Transverse colon (tissue), 4 donors: ENCODE measurements at regions not wholly inside any gene's neighbourhood (a gene's known extent, or its start where the extent isn't known, plus 50 kb on each side); places are given as distances from the start of the nearest gene placed in this dataset.

ENCODE experiments used
- CTCF ChIP-seq, 5 experiments: fragments of 200-600 bp in 3 of 5; fragments of 450-650 bp in 2 of 5; sonication (generic) in 3 of 5; IDR thresholded peaks; 1 replicate in 2 of 5; 2 replicates in 3 of 5; pipeline ENCODE4 v1.5.1; 2016 to 2017; ENCODE audit warnings: antibody characterized with exemption in 5 of 5, inconsistent platforms in 3 of 5, mild to moderate bottlenecking in 2 of 5, moderate library complexity in 1 of 5
- POLR2A ChIP-seq: fragments of 450-650 bp; IDR thresholded peaks from one replicate; pipeline ENCODE4 v1.6.1; 2016; ENCODE audit warnings: antibody characterized with exemption, mild to moderate bottlenecking, moderate library complexity
- POLR2AphosphoS5 ChIP-seq, 3 donors: sonication (generic); formaldehyde crosslinking; IDR thresholded peaks; one replicate each; pipeline ENCODE4 v1.6.1; 2016; ENCODE audit warnings: antibody characterized with exemption in 3 of 3

- no peak for TF ChIP-seq POLR2AphosphoS5 (IDR thresholded peaks at IDR 0.05)
- no peak for TF ChIP-seq CTCF (IDR thresholded peaks at IDR 0.05)
- TF ChIP-seq POLR2A = no peak
Measured at GRCh38 chr3:152146461-152146860, 122.3 kb upstream of the MBNL1 start.
